Epithelial cell of proximal tubule (primary cell): ENCODE measurements at regions not wholly inside any gene's neighbourhood (a gene's known extent, or its start where the extent isn't known, plus 50 kb on each side); places are given as distances from the start of the nearest gene placed in this dataset.

Experiments used
- DNase-seq: peaks from one replicate; pipeline ENCODE4 v3.0.0-alpha.2; 2011; ENCODE audit warnings: low read depth
- H3K4me3 ChIP-seq: 2 replicates; pipeline ENCODE4 v1.5.1; 2011; ENCODE audit warnings: low read depth, mild to moderate bottlenecking, low read length
- TF ChIP-seq, protein P1 (sequence below): conservative IDR thresholded peaks from 2 replicates; pipeline ENCODE4 v1.5.1; 2012; ENCODE audit warnings: low read depth, mild to moderate bottlenecking, low read length

DNA sequence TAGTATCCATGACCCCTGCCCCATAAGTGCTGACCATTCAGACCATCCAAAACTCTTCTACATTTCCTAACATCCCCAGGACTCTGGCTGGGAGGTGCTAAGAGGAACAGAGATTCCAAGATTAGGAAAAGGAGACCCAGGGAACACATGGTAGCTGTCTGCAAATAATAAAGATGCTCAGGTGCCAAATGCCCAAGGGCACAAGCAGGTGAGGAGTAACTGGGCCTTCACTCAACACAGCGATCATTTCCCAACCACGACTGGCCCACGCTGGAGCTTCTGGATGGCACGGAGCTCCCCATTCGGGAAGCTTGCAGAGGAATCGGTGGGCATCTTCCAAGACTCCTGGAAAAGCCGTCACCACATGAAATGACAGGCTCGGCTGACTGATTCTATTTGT is 255.9 kb upstream of the SMIM21 start:
- TF ChIP-seq, protein P1, sequence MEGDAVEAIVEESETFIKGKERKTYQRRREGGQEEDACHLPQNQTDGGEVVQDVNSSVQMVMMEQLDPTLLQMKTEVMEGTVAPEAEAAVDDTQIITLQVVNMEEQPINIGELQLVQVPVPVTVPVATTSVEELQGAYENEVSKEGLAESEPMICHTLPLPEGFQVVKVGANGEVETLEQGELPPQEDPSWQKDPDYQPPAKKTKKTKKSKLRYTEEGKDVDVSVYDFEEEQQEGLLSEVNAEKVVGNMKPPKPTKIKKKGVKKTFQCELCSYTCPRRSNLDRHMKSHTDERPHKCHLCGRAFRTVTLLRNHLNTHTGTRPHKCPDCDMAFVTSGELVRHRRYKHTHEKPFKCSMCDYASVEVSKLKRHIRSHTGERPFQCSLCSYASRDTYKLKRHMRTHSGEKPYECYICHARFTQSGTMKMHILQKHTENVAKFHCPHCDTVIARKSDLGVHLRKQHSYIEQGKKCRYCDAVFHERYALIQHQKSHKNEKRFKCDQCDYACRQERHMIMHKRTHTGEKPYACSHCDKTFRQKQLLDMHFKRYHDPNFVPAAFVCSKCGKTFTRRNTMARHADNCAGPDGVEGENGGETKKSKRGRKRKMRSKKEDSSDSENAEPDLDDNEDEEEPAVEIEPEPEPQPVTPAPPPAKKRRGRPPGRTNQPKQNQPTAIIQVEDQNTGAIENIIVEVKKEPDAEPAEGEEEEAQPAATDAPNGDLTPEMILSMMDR: no peak
- no peak for DNase-seq
- no peak overlapping the region for H3K4me3 ChIP-seq

DNA sequence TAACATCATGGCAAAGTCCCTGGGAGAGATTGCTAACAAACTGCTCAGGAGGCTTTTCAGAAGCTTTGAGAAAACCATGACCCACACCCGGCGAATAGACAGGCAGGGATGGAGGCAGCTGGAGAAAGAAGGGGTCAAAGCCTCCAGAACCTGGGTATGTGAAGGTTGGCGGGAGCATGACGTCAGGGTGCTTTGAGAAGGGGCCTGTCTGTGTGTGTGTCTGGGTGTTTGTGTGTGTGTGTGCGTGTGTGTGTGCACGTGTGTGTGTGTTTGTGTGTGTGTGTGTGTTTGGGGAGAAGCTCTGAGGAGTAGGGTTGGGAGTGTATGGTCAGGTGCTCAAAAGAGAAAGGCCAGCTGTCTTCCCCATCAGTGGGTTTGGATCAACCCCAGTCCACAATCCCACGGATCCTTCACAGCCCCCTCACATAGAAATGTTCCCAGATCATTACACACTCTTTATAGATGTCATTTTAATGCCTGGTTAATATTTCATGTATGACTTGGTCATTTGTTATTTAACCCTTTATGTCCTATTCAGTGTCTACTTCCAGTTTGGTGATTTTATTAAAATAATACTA is 254.1 kb upstream of the SMIM21 start:
- TF ChIP-seq, protein P1: no peak
- H3K4me3 ChIP-seq: no peak overlapping the region
- no peak for DNase-seq

DNA sequence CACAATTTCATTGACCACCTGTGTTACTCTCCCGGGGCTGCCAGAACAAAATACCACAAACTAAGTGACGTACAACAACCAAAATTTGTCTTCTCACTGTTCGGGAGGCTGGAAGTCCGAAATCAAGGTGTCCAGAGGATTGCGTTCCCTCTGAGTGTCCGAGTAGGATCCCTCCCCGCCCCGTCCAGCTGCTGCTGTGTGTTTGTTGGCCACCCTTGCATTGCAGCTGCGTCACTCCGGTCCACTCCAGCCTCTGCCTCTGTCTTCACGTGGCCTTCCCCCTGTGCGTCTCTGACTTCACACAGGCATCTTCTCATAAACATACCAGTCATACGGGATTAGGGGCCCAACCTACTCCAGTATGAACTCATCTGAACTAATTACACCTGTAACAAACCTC is 251.8 kb upstream of the SMIM21 start:
- no peak overlapping the region for H3K4me3 ChIP-seq
- TF ChIP-seq, protein P1: no peak
- no peak for DNase-seq

DNA sequence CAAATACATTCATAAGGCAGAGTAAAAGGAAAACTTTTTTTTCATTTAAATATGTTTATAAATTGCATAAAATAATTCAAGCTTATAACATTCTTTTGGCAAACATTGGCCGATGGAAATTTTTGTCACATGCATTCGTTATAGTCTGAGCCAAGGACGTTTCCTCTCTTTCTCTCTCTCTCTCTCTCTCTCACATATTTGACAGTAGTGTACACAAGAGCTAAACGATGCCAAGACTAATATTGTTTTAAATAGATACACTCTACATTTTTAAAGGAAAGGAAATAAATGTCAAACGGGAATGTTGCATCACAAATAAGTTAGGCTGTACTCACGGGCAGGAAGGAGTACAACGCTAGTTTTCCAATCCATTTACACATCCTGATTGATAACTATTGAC is 251.1 kb upstream of the SMIM21 start:
- no peak for DNase-seq
- TF ChIP-seq, protein P1: no peak
- no peak overlapping the region for H3K4me3 ChIP-seq

DNA sequence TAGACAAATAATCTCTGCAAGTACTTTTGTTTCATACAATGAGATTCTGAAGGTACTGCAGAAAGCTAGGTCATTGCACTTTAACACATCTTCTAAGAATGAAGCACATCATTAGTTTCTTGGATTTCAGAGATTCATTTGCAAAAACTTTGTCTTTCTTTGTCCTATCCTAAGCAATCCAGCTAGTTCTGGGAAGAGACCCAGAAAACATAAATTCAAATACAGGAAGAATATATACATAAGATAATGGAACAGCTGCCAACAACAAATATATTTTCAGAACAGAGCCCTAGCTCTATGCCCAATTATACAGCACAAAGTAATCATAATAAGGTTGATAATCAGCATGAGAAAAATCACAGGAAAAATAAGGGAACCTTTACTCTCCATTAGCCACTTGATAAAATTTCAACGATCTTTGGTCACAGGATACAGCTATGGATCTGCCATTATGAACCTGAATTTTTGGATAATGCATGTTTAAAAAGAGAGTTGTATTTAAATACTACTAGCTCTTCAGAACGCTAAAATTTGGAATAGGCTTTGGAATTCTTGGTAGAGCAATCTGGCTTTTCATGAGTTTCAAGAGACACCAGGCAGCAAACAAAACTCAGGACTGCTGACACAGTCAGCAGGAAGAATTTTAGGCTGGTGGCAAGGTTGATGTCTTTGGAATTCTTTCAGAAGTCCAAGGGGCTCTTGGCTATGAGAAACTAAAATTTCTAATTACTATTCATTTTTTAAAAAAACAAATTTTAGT is 250.4 kb upstream of the SMIM21 start:
- TF ChIP-seq, protein P1: no peak
- DNase-seq: no peak
- H3K4me3 ChIP-seq: no peak overlapping the region

DNA sequence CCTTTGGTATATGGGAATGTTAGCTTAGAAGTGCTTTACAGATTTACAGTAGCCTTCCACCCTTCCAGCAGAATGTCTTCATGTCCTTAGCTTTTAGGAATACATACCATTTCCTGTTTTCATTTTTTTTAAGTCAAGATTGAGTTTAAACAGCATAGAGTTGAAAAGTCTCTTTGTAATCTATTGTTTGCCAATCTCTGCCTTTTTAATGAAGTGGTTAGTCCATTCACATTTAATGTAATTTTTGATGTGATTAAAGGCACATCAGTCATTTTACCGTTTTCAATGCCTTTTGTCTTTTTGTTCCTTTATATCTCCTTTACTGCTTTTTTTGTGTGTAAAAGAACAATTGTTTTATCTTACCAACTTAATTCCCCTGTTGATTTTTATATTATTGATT is 233.4 kb upstream of the SMIM21 start:
- TF ChIP-seq, protein P1: no peak
- no peak overlapping the region for H3K4me3 ChIP-seq
- DNase-seq: no peak
